ENCODE measurements at regions not wholly inside any gene's neighbourhood (a gene's known extent, or its start where the extent isn't known, plus 50 kb on each side); places are given as distances from the start of the nearest gene placed in this dataset.

DNA sequence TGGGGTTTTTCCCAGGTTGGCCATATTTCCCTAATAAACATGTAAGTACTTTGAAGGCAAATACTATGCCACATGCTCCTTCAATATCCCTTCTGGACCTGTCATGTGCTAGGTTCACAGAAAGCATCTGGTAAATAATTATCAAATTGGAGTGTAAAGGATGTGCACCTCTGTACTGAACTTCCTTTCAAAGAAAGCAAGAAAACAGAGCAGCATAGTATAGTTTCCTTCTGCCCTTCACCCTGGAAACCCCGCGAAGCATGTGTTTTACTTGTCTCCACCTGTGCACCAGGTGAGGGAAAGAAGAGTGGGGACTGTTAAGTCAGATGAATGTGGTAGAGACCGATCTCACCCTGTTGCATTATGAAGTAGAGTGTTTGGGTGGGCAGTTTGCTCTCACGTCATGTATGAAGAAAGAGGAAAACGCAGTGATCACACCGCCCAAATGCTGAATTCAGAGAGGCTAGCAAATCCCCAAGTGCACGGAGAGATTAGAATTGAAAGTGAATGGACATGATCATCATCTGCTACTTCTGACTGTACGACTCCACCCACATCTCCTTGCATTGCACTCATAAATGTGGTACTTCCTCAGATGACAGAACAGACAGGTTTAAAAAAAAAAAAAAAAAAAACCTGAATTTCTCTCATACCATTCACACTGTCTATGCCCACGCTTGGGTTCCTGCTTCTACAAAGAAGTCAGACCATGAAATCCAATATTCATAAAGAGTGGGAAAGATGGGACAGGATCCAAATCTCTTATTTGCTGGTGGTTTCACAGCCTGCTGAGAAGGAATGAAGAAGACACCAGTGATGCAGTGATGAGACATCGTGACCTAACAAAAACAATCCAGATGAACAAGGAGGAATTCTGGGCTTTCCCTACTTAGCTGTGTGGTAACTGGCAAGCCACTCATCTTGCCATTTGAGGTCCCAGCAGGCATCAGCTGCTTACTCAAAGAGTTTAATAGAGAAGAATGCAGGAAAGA is 448.6 kb downstream of the BCL11A start:
- no peak overlapping the region for H3K27ac ChIP-seq
- intact Hi-C loops (cut with DNase I; ENCODE audit: low total_unique reads) = no loop called here
- TF ChIP-seq, protein P1, sequence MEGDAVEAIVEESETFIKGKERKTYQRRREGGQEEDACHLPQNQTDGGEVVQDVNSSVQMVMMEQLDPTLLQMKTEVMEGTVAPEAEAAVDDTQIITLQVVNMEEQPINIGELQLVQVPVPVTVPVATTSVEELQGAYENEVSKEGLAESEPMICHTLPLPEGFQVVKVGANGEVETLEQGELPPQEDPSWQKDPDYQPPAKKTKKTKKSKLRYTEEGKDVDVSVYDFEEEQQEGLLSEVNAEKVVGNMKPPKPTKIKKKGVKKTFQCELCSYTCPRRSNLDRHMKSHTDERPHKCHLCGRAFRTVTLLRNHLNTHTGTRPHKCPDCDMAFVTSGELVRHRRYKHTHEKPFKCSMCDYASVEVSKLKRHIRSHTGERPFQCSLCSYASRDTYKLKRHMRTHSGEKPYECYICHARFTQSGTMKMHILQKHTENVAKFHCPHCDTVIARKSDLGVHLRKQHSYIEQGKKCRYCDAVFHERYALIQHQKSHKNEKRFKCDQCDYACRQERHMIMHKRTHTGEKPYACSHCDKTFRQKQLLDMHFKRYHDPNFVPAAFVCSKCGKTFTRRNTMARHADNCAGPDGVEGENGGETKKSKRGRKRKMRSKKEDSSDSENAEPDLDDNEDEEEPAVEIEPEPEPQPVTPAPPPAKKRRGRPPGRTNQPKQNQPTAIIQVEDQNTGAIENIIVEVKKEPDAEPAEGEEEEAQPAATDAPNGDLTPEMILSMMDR (IDR thresholded peaks at IDR 0.05) = no peak
- TF ChIP-seq POLR2AphosphoS5 (IDR thresholded peaks at IDR 0.05) (no peak), POLR2A (IDR thresholded peaks at IDR 0.05) (no peak)

DNA sequence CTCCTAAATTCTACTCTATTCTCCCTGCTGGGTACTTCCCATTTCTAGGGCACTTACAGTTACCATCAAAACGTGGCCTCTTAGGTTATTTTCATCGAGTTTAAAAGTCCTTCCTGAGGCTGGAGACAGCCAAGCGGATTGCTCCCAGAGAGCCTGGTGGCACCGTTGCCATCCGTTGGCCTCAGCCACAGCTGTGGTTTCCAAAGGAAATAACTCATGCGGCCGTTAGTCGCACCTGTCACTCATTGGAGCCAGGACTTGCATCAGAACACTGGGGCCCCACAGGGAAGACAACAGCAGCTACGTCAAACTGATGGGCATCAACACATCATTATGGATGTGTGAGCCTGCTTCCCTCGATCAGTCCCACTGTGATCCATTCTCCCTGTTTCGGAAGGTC is 453.4 kb downstream of the BCL11A start:
- Histone ChIP-seq H3K27me3 (no peaks in the 10 kb centered on the region), H3K4me3 (no peak overlapping the region), H3K36me3 (no peaks in the 10 kb centered on the region), H3K9me3 (no peaks in the 10 kb centered on the region), H3K4me1 (no peaks in the 10 kb centered on the region), H3K27ac (no peak overlapping the region)
- DNase-seq (ENCODE audit: low spot score in 2 of 2) = no peak
- intact Hi-C loops (cut with DNase I; ENCODE audit: low total_unique reads) = no loop called here
- TF ChIP-seq, protein P1 (IDR thresholded peaks at IDR 0.05) = no peak
- TF ChIP-seq POLR2AphosphoS5 (IDR thresholded peaks at IDR 0.05) = no peak
- TF ChIP-seq POLR2A (IDR thresholded peaks at IDR 0.05) = no peak

More for the DNA sequence above, 448.6 kb downstream of the BCL11A start:
- H3K27me3 ChIP-seq = no peaks in the 10 kb centered on the region
- H3K4me3 ChIP-seq = no peak overlapping the region
- H3K9me3 ChIP-seq = no peaks in the 10 kb centered on the region
- no peaks in the 10 kb centered on the region for H3K36me3 ChIP-seq
- no peak for DNase-seq (ENCODE audit: low spot score in 2 of 2)
- no peaks in the 10 kb centered on the region for H3K4me1 ChIP-seq

DNA sequence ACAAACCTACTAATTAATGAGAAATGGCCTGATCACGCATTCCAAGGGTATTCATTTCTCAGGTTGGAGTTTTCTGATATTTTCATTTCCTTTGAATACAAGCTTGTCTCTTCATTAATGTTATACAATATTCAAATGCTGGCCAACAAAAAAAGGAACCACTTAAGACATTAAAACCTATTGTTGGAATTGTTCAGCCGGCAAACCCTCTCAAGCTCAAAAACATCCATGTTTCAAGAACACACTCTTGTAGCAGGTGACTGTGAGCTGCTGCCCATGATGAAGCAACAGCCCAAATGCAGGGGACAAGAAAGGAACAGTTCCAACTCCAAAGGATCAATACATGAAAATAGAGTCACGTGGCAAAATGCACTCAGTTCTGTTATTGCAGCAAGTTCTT is 454.5 kb downstream of the BCL11A start:
- Histone ChIP-seq H3K9me3 (no peaks in the 10 kb centered on the region), H3K27ac (no peak overlapping the region), H3K36me3 (no peaks in the 10 kb centered on the region), H3K27me3 (no peaks in the 10 kb centered on the region), H3K4me3 (no peak overlapping the region), H3K4me1 (no peaks in the 10 kb centered on the region)
- TF ChIP-seq, protein P1 (IDR thresholded peaks at IDR 0.05) = no peak
- TF ChIP-seq POLR2AphosphoS5 (IDR thresholded peaks at IDR 0.05) (no peak), POLR2A (IDR thresholded peaks at IDR 0.05) (no peak)
- intact Hi-C loops (cut with DNase I; ENCODE audit: low total_unique reads) = no loop called here
- no peak for DNase-seq (ENCODE audit: low spot score in 2 of 2)

DNA sequence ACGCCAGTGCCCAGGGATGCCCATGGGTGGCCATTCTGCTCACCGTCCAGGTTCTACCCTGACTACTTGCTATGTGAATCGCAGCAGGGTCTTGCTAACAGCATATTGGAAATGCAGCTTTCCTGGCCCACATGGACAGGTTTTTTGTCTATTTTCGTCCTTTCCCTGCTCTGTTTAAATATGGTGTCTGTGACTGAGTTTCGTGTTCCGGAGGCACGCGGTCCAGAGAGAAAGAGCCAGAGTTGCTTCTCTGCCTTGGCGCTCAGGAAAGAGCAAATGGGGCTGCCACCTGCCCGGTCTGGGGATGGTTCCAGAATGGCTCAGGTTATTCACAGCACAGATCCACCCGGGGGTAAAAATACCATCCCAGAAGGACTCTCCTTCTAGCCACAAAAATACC is 456.2 kb downstream of the BCL11A start:
- H3K4me3 ChIP-seq = no peak overlapping the region
- TF ChIP-seq, protein P1 (IDR thresholded peaks at IDR 0.05) = no peak
- TF ChIP-seq POLR2A (IDR thresholded peaks at IDR 0.05) (no peak), POLR2AphosphoS5 (IDR thresholded peaks at IDR 0.05) (no peak)
- H3K27me3 ChIP-seq = no peaks in the 10 kb centered on the region
- intact Hi-C loops (cut with DNase I; ENCODE audit: low total_unique reads) = no loop called here
- no peaks in the 10 kb centered on the region for H3K36me3 ChIP-seq
- no peak for DNase-seq (ENCODE audit: low spot score in 2 of 2)
- no peaks in the 10 kb centered on the region for H3K4me1 ChIP-seq
- no peaks in the 10 kb centered on the region for H3K9me3 ChIP-seq
- no peak overlapping the region for H3K27ac ChIP-seq

DNA sequence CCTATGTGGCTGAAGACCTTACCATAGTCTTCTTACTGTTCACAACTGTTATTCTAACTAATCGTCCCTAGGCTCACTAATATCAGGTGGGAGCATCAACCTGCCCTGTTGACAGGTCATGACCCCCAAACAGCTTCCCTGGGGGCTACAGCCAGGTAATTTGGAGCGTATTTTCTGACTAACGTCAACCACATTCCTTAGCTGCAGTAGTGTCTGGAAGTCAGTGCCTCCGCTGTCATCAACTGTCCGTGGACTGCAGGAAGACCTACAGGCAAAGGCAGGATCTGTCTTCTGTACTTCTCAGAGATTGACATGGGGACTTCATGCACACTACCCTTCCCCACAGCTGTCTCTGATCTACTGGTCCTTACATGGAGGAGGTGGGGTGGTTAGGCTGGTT is 456.9 kb downstream of the BCL11A start:
- no peaks in the 10 kb centered on the region for H3K4me1 ChIP-seq
- TF ChIP-seq POLR2AphosphoS5 (IDR thresholded peaks at IDR 0.05) (no peak), POLR2A (IDR thresholded peaks at IDR 0.05) (no peak)
- TF ChIP-seq, protein P1 (IDR thresholded peaks at IDR 0.05) = no peak
- no peaks in the 10 kb centered on the region for H3K9me3 ChIP-seq
- H3K27ac ChIP-seq = no peak overlapping the region
- no peak for DNase-seq (ENCODE audit: low spot score in 2 of 2)
- H3K36me3 ChIP-seq = no peaks in the 10 kb centered on the region
- intact Hi-C loops (cut with DNase I; ENCODE audit: low total_unique reads) = no loop called here
- H3K27me3 ChIP-seq = no peaks in the 10 kb centered on the region
- no peak overlapping the region for H3K4me3 ChIP-seq
